A673 (cell line): ENCODE measurements at regions not wholly inside any gene's neighbourhood (a gene's known extent, or its start where the extent isn't known, plus 50 kb on each side); places are given as distances from the start of the nearest gene placed in this dataset.

Experiments
- CTCF ChIP-seq: fragments of 300-800, 200-600 bp; sonication (generic); conservative IDR thresholded peaks from 2 replicates; pipeline ENCODE4 v1.5.1; 2017; ENCODE audit warnings: low read depth, mild to moderate bottlenecking, antibody characterized with exemption, low read length, moderate library complexity, mixed read lengths
- EZH2 ChIP-seq: fragments of 200-600 bp; sonication (generic); IDR thresholded peaks from 2 replicates; pipeline ENCODE4 v1.6.1; 2017; ENCODE audit warnings: borderline replicate concordance, low read depth, mild to moderate bottlenecking, mixed read lengths, antibody characterized with exemption, low read length; ENCODE audit not compliant: poor library complexity, severe bottlenecking

- no peak for TF ChIP-seq CTCF
- TF ChIP-seq EZH2: no peak
These were observed 68.9 kb upstream of the ZNF33B start for GRCh38 chr10:42707234-42707633.
